B cell (primary cell): ENCODE measurements at regions not wholly inside any gene's neighbourhood (a gene's known extent, or its start where the extent isn't known, plus 50 kb on each side); places are given as distances from the start of the nearest gene placed in this dataset.

Source experiments
- CTCF ChIP-seq: fragments of 200-600 bp; IDR thresholded peaks from one replicate; pipeline ENCODE4 v1.8.0; 2022; ENCODE audit warnings: antibody characterized with exemption, mild to moderate bottlenecking
- EZH2 ChIP-seq: IDR thresholded peaks from 2 replicates; pipeline ENCODE4 v1.6.1; 2012; ENCODE audit warnings: borderline replicate concordance, low read depth, mild to moderate bottlenecking, moderate library complexity, low read length; ENCODE audit not compliant: insufficient read depth, poor library complexity, severe bottlenecking

- TF ChIP-seq CTCF (no peak), EZH2 (no peak)
Measured at GRCh38 chrX:46278572-46278971, 266.6 kb downstream of the ZNF674 start.
